HCT116 (cell line): ENCODE measurements at regions not wholly inside any gene's neighbourhood (a gene's known extent, or its start where the extent isn't known, plus 50 kb on each side); places are given as distances from the start of the nearest gene placed in this dataset.

Experiments
- ATAC-seq: fragments of 200-7000 bp; cut with Tn5 transposase; 2 replicates; pipeline ENCODE4 v1.9.1; 2020; ENCODE audit warnings: mild to moderate bottlenecking, moderate library complexity
- BruUV-seq: library from RNA; stranded (reverse); fragments of 400-500 nt; replicated peaks from 2 replicates; lab custom pipeline; 2021; lab: Mats Ljungman, UMichigan
- CTCF ChIA-PET: fragments of 300-600 bp; sonication (Branson Sonifier 250); formaldehyde crosslinking; loops from one replicate; lab custom pipeline; 2021; ENCODE audit warnings: antibody characterized with exemption; lab: Charles Lee
- POLR2A ChIA-PET: fragments of 300-600, 350-600 bp; sonication (Branson Sonifier 250); formaldehyde crosslinking; loops from one replicate; lab custom pipeline; 2021; ENCODE audit warnings: antibody characterized with exemption; lab: Charles Lee
- RAD21 ChIA-PET, 2 experiments: fragments of 300-600 bp; sonication (Branson Sonifier 250); formaldehyde crosslinking; loops; one replicate each; lab custom pipeline; 2023; ENCODE audit warnings: low total read pairs in 2 of 2; ENCODE audit not compliant: uncharacterized antibody in 2 of 2, unreplicated experiment in 2 of 2, low non-redundant PET in 1 of 2; lab: Charles Lee
- DNase-seq: peaks from one replicate; pipeline ENCODE4 v3.0.0-alpha.2; 2010; ENCODE audit warnings: low read depth, low spot score
- H2AFZ ChIP-seq: fragments of 200-600 bp; shearing (Covaris generic), sonication (generic); 2 replicates; pipeline ENCODE4 v1.6.1; 2017; ENCODE audit warnings: low read depth, mixed run types, mixed read lengths, antibody characterized with exemption, low read length; ENCODE audit not compliant: poor library complexity, severe bottlenecking
- H3K27ac ChIP-seq: 2 replicates; pipeline ENCODE4 v1.5.1; 2012; ENCODE audit warnings: low read depth, low read length
- H3K27me3 ChIP-seq: fragments of 200-600 bp; sonication (generic); 2 replicates; pipeline ENCODE4 v1.6.1; 2016; ENCODE audit warnings: mixed run types, low read length, mixed read lengths; ENCODE audit not compliant: insufficient read depth
- H3K36me3 ChIP-seq, 2 experiments: fragments of 200-500 bp in 1 of 2; fragments of 200-600 bp in 1 of 2; sonication (Bioruptor generic) in 1 of 2; sonication (generic) in 1 of 2; 2 replicates each; pipeline versions ENCODE4 v1.5.1 to v1.6.1; 2014 to 2016; ENCODE audit warnings: low read length in 2 of 2, inconsistent platforms in 1 of 2, mixed read lengths in 1 of 2, mixed run types in 1 of 2; ENCODE audit not compliant: insufficient read depth in 2 of 2, control insufficient read depth in 1 of 2
- H3K4me1 ChIP-seq, 2 experiments: fragments of 200-600 bp in 1 of 2; sonication (generic) in 1 of 2; 2 replicates each; pipeline versions ENCODE4 v1.5.1 to v1.6.1; 2012 to 2017; ENCODE audit warnings: low read length in 2 of 2, inconsistent platforms in 1 of 2, mild to moderate bottlenecking in 1 of 2, mixed read lengths in 1 of 2, mixed run types in 1 of 2, moderate library complexity in 1 of 2; ENCODE audit not compliant: insufficient read depth in 2 of 2, control insufficient read depth in 1 of 2
- H3K4me2 ChIP-seq: fragments of 200-600 bp; sonication (generic); 2 replicates; pipeline ENCODE4 v1.6.1; 2017; ENCODE audit warnings: mixed run types, low read length, mixed read lengths
- H3K4me3 ChIP-seq, 2 experiments: fragments of 200-600 bp in 1 of 2; sonication (generic) in 1 of 2; replicated peaks in 1 of 2; 2 replicates each; pipeline ENCODE4 v1.5.1; 2011 to 2016; ENCODE audit warnings: low read length in 2 of 2, control low read depth in 1 of 2, low read depth in 1 of 2, mild to moderate bottlenecking in 1 of 2, mixed read lengths in 1 of 2, mixed run types in 1 of 2
- H3K79me2 ChIP-seq: fragments of 200-600 bp; sonication (generic); 2 replicates; pipeline ENCODE4 v1.6.1; 2017; ENCODE audit warnings: mild to moderate bottlenecking, mixed run types, low read length, moderate library complexity, mixed read lengths; ENCODE audit not compliant: insufficient read depth
- H3K9ac ChIP-seq: fragments of 200-600 bp; sonication (generic); 2 replicates; pipeline ENCODE4 v1.6.1; 2016; ENCODE audit warnings: low read length, mixed read lengths
- H3K9me2 ChIP-seq: fragments of 200-600 bp; sonication (generic), shearing (Covaris generic); 2 replicates; pipeline ENCODE4 v1.6.1; 2017; ENCODE audit warnings: mixed run types, mild to moderate bottlenecking, moderate library complexity; ENCODE audit not compliant: insufficient read depth
- H3K9me3 ChIP-seq, 2 experiments: fragments of 200-500 bp in 1 of 2; fragments of 200-600 bp in 1 of 2; sonication (Bioruptor generic) in 1 of 2; sonication (generic) in 1 of 2; 2 replicates each; pipeline ENCODE4 v1.6.1; 2014 to 2017; ENCODE audit warnings: low read length in 2 of 2, mixed read lengths in 2 of 2, inconsistent platforms in 1 of 2, low read depth in 1 of 2, mild to moderate bottlenecking in 1 of 2, mixed run types in 1 of 2, moderate library complexity in 1 of 2; ENCODE audit not compliant: control insufficient read depth in 1 of 2, insufficient read depth in 1 of 2
- H4K20me1 ChIP-seq: fragments of 200-600 bp; sonication (generic), shearing (Covaris generic); 2 replicates; pipeline ENCODE4 v1.6.1; 2017; ENCODE audit warnings: mixed run types, mild to moderate bottlenecking, moderate library complexity; ENCODE audit not compliant: insufficient read depth
- CEBPB ChIP-seq: IDR thresholded peaks from 2 replicates; pipeline ENCODE4 v1.6.1; 2012; ENCODE audit warnings: low read depth
- EGR1 ChIP-seq: IDR thresholded peaks from 2 replicates; pipeline ENCODE4 v1.6.1; 2012; ENCODE audit warnings: low read depth
- EZH2 ChIP-seq: fragments of 200-600 bp; sonication (generic); IDR thresholded peaks from 2 replicates; pipeline ENCODE4 v1.6.1; 2017; ENCODE audit warnings: antibody characterized with exemption, mixed run types
- EZH2phosphoT487 ChIP-seq: fragments of 200-600 bp; IDR thresholded peaks from 2 replicates; pipeline ENCODE4 v1.6.1; 2018; ENCODE audit warnings: antibody characterized with exemption, borderline replicate concordance
- FOSL1 ChIP-seq: IDR thresholded peaks from 2 replicates; pipeline ENCODE4 v1.6.1; 2012; ENCODE audit warnings: low read depth
- JUND ChIP-seq: IDR thresholded peaks from 2 replicates; pipeline ENCODE4 v1.6.1; 2012
- POLR2A ChIP-seq: IDR thresholded peaks from 2 replicates; pipeline ENCODE4 v1.7.0; 2011; ENCODE audit warnings: borderline replicate concordance; ENCODE audit not compliant: insufficient read depth, insufficient read length; ENCODE audit errors: extremely low read depth
- RAD21 ChIP-seq: IDR thresholded peaks from 2 replicates; pipeline ENCODE4 v1.6.1; 2012; ENCODE audit warnings: low read depth, mild to moderate bottlenecking
- SIN3A ChIP-seq: IDR thresholded peaks from 2 replicates; pipeline ENCODE4 v1.6.1; 2012; ENCODE audit warnings: low read depth
- SP1 ChIP-seq: IDR thresholded peaks from 2 replicates; pipeline ENCODE4 v1.6.1; 2012; ENCODE audit warnings: low read depth
- SRF ChIP-seq: IDR thresholded peaks from 2 replicates; pipeline ENCODE4 v1.6.1; 2012; ENCODE audit warnings: low read depth
- ZFX ChIP-seq: fragments of 450-650 bp; IDR thresholded peaks from 2 replicates; pipeline ENCODE4 v1.6.1; 2017
- intact Hi-C: fragments of 100-400 bp; cut with micrococcal nuclease; formaldehyde crosslinking; loops from 2 replicates; pipeline ENCODE4 v1.10.0; 2022
- TF ChIP-seq, protein P1 (sequence below): IDR thresholded peaks from 2 replicates; pipeline ENCODE4 v1.6.1; 2012
- TF ChIP-seq, protein P2 (sequence below): IDR thresholded peaks from 2 replicates; pipeline ENCODE4 v1.6.1; 2012; ENCODE audit warnings: low read depth
- TF ChIP-seq, protein P3 (sequence below), 3 experiments: fragments of 200-600 bp in 1 of 3; sonication (generic) in 1 of 3; IDR thresholded peaks in 2 of 3; conservative IDR thresholded peaks in 1 of 3; 2 replicates each; pipeline ENCODE4 v1.5.1; 2012 to 2017; ENCODE audit warnings: low read depth in 2 of 3, low read length in 2 of 3, antibody characterized with exemption in 1 of 3, borderline replicate concordance in 1 of 3, control low read depth in 1 of 3, mild to moderate bottlenecking in 1 of 3, mixed read lengths in 1 of 3, mixed run types in 1 of 3, moderate library complexity in 1 of 3; ENCODE audit not compliant: insufficient read depth in 1 of 3

DNA sequence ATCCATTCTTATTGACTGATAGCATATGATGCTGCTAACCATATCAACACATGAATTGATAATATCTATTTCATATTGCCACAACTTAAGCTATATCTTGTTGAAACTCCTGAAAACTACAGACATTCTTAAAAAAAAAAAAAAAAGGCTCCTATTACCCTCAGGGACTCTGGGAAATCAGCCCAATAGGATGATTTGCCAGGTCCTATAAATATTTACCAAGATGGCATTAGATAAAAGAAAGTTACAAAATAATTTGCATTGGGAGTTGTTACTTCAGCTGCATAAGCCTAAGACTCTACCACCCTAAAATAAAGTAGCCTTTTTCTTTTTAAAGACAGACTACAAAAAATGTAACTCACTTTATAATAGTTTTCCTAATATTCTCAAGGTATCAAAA, 84.4 kb downstream of the CDO1 start (continued):
- TF ChIP-seq EZH2 (no peak), EZH2phosphoT487 (no peak)

DNA sequence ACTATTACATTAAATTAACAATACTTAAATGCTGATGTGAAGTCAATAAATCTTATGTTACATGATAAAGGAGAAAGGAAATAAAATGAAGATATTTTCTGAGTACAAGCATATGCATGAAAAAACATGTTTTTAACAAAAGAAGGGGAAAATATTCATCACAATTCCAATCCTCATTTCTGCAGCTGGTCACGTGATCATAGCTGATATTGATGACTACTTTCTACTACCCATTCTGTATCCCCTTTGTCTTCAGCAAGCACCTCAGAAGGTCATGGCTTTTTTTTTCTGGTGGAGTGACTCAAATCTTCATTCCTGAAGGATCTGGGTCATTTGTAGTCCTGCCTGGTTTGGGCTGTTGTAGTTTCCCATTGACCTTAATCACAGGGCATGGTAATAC, 90.9 kb downstream of the CDO1 start:
- no peaks in the 10 kb centered on the region for H3K9me2 ChIP-seq
- no peaks in the 10 kb centered on the region for H4K20me1 ChIP-seq
- H3K4me3 ChIP-seq, result no peak overlapping the region
- ChIA-PET POLR2A (no interaction called here), CTCF (no interaction called here), RAD21 (no interaction called here)
- H3K9me3 ChIP-seq, result no peaks in the 10 kb centered on the region
- no peaks in the 10 kb centered on the region for H3K27me3 ChIP-seq
- intact Hi-C loops, result no loop called here
- no TSS peak for BruUV-seq
- H3K27ac ChIP-seq, result no peak overlapping the region
- H3K4me2 ChIP-seq, result no peak overlapping the region
- H3K79me2 ChIP-seq, result no peaks in the 10 kb centered on the region
- ATAC-seq, result no peak
- no peak for DNase-seq
- no peaks in the 10 kb centered on the region for H3K36me3 ChIP-seq
- TF ChIP-seq POLR2A (no peak), EGR1 (no peak), CEBPB (no peak), ZFX (no peak), SP1 (no peak), SRF (no peak), EZH2phosphoT487 (no peak)
- TF ChIP-seq, protein P1, sequence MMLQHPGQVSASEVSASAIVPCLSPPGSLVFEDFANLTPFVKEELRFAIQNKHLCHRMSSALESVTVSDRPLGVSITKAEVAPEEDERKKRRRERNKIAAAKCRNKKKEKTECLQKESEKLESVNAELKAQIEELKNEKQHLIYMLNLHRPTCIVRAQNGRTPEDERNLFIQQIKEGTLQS, result no peak
- no peak overlapping the region for H3K9ac ChIP-seq
- no peak overlapping the region for H2AFZ ChIP-seq
- H3K4me1 ChIP-seq, result no peaks in the 10 kb centered on the region

DNA sequence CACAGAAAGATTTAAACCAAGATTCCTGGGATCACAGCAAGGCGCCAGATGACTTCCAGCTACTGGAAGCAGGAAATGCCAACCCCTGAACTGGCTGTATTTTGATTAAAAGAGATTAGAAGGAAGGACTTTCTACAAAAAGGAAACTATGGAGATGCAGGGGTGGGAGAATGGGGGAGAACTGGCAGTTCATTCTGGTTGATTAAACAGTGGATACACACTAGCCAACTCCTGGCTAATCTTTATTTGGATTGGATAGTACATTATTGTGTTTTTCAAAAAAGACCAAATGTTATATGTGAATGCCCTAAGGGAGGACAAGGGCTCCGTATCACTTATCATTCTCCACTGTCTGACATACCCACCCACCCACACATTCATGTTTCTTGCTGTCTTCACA, 93.2 kb downstream of the CDO1 start:
- no peak overlapping the region for H3K4me2 ChIP-seq
- no peaks in the 10 kb centered on the region for H3K36me3 ChIP-seq
- intact Hi-C loops, result no loop called here
- no peak overlapping the region for H2AFZ ChIP-seq
- no peaks in the 10 kb centered on the region for H3K4me1 ChIP-seq
- no peak overlapping the region for H3K4me3 ChIP-seq
- DNase-seq (no peak), ATAC-seq (no peak)
- H3K79me2 ChIP-seq, result no peaks in the 10 kb centered on the region
- ChIA-PET CTCF (no interaction called here), POLR2A (no interaction called here), RAD21 (no interaction called here)
- H3K9me3 ChIP-seq, result no peaks in the 10 kb centered on the region
- no peak overlapping the region for H3K27ac ChIP-seq
- H4K20me1 ChIP-seq, result no peaks in the 10 kb centered on the region
- H3K9ac ChIP-seq, result no peak overlapping the region
- no peaks in the 10 kb centered on the region for H3K27me3 ChIP-seq
- H3K9me2 ChIP-seq, result no peaks in the 10 kb centered on the region
- no peak for TF ChIP-seq SP1
- no peak for TF ChIP-seq ZFX
- TF ChIP-seq SRF, result no peak
- no peak for TF ChIP-seq EGR1
- TF ChIP-seq, protein P2, sequence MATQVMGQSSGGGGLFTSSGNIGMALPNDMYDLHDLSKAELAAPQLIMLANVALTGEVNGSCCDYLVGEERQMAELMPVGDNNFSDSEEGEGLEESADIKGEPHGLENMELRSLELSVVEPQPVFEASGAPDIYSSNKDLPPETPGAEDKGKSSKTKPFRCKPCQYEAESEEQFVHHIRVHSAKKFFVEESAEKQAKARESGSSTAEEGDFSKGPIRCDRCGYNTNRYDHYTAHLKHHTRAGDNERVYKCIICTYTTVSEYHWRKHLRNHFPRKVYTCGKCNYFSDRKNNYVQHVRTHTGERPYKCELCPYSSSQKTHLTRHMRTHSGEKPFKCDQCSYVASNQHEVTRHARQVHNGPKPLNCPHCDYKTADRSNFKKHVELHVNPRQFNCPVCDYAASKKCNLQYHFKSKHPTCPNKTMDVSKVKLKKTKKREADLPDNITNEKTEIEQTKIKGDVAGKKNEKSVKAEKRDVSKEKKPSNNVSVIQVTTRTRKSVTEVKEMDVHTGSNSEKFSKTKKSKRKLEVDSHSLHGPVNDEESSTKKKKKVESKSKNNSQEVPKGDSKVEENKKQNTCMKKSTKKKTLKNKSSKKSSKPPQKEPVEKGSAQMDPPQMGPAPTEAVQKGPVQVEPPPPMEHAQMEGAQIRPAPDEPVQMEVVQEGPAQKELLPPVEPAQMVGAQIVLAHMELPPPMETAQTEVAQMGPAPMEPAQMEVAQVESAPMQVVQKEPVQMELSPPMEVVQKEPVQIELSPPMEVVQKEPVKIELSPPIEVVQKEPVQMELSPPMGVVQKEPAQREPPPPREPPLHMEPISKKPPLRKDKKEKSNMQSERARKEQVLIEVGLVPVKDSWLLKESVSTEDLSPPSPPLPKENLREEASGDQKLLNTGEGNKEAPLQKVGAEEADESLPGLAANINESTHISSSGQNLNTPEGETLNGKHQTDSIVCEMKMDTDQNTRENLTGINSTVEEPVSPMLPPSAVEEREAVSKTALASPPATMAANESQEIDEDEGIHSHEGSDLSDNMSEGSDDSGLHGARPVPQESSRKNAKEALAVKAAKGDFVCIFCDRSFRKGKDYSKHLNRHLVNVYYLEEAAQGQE, result no peak
- TF ChIP-seq JUND, result no peak
- no peak for TF ChIP-seq POLR2A
- no peak for TF ChIP-seq EZH2phosphoT487
- no peak for TF ChIP-seq FOSL1
- no peak for TF ChIP-seq SIN3A
- TF ChIP-seq, protein P3, sequence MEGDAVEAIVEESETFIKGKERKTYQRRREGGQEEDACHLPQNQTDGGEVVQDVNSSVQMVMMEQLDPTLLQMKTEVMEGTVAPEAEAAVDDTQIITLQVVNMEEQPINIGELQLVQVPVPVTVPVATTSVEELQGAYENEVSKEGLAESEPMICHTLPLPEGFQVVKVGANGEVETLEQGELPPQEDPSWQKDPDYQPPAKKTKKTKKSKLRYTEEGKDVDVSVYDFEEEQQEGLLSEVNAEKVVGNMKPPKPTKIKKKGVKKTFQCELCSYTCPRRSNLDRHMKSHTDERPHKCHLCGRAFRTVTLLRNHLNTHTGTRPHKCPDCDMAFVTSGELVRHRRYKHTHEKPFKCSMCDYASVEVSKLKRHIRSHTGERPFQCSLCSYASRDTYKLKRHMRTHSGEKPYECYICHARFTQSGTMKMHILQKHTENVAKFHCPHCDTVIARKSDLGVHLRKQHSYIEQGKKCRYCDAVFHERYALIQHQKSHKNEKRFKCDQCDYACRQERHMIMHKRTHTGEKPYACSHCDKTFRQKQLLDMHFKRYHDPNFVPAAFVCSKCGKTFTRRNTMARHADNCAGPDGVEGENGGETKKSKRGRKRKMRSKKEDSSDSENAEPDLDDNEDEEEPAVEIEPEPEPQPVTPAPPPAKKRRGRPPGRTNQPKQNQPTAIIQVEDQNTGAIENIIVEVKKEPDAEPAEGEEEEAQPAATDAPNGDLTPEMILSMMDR (IDR thresholded peaks at IDR 0.05 in 2 of 3, conservative IDR thresholded peaks at IDR 0.05 in 1 of 3; ENCODE audit: borderline replicate concordance in 1 of 3, insufficient read depth in 1 of 3, low read depth in 2 of 3, low read length in 2 of 3), result no peak
- TF ChIP-seq RAD21, result no peak
- BruUV-seq, result no TSS peak
